HCT116 (cell line): ENCODE measurements at regions not wholly inside any gene's neighbourhood (a gene's known extent, or its start where the extent isn't known, plus 50 kb on each side); places are given as distances from the start of the nearest gene placed in this dataset.
"Not testable (repeated sequence)": the region's sequence is repeated elsewhere in the genome, so short reads cannot be mapped to it uniquely, and the experiment has no call there.

ENCODE experiments used
- ATAC-seq: fragments of 200-7000 bp; cut with Tn5 transposase; 2 replicates; pipeline ENCODE4 v1.9.1; 2020; ENCODE audit warnings: mild to moderate bottlenecking, moderate library complexity
- BruUV-seq: library from RNA; stranded (reverse); fragments of 400-500 nt; replicated peaks from 2 replicates; lab custom pipeline; 2021; lab: Mats Ljungman, UMichigan
- CTCF ChIA-PET: fragments of 300-600 bp; sonication (Branson Sonifier 250); formaldehyde crosslinking; loops from one replicate; lab custom pipeline; 2021; ENCODE audit warnings: antibody characterized with exemption; lab: Charles Lee
- POLR2A ChIA-PET: fragments of 300-600, 350-600 bp; sonication (Branson Sonifier 250); formaldehyde crosslinking; loops from one replicate; lab custom pipeline; 2021; ENCODE audit warnings: antibody characterized with exemption; lab: Charles Lee
- RAD21 ChIA-PET, 2 experiments: fragments of 300-600 bp; sonication (Branson Sonifier 250); formaldehyde crosslinking; loops; one replicate each; lab custom pipeline; 2023; ENCODE audit warnings: low total read pairs in 2 of 2; ENCODE audit not compliant: uncharacterized antibody in 2 of 2, unreplicated experiment in 2 of 2, low non-redundant PET in 1 of 2; lab: Charles Lee
- DNase-seq: peaks from one replicate; pipeline ENCODE4 v3.0.0-alpha.2; 2010; ENCODE audit warnings: low read depth, low spot score
- H2AFZ ChIP-seq: fragments of 200-600 bp; shearing (Covaris generic), sonication (generic); 2 replicates; pipeline ENCODE4 v1.6.1; 2017; ENCODE audit warnings: low read depth, mixed run types, mixed read lengths, antibody characterized with exemption, low read length; ENCODE audit not compliant: poor library complexity, severe bottlenecking
- H3K27ac ChIP-seq: 2 replicates; pipeline ENCODE4 v1.5.1; 2012; ENCODE audit warnings: low read depth, low read length
- H3K27me3 ChIP-seq: fragments of 200-600 bp; sonication (generic); 2 replicates; pipeline ENCODE4 v1.6.1; 2016; ENCODE audit warnings: mixed run types, low read length, mixed read lengths; ENCODE audit not compliant: insufficient read depth
- H3K36me3 ChIP-seq, 2 experiments: fragments of 200-500 bp in 1 of 2; fragments of 200-600 bp in 1 of 2; sonication (Bioruptor generic) in 1 of 2; sonication (generic) in 1 of 2; 2 replicates each; pipeline versions ENCODE4 v1.5.1 to v1.6.1; 2014 to 2016; ENCODE audit warnings: low read length in 2 of 2, inconsistent platforms in 1 of 2, mixed read lengths in 1 of 2, mixed run types in 1 of 2; ENCODE audit not compliant: insufficient read depth in 2 of 2, control insufficient read depth in 1 of 2
- H3K4me1 ChIP-seq, 2 experiments: fragments of 200-600 bp in 1 of 2; sonication (generic) in 1 of 2; 2 replicates each; pipeline versions ENCODE4 v1.5.1 to v1.6.1; 2012 to 2017; ENCODE audit warnings: low read length in 2 of 2, inconsistent platforms in 1 of 2, mild to moderate bottlenecking in 1 of 2, mixed read lengths in 1 of 2, mixed run types in 1 of 2, moderate library complexity in 1 of 2; ENCODE audit not compliant: insufficient read depth in 2 of 2, control insufficient read depth in 1 of 2
- H3K4me2 ChIP-seq: fragments of 200-600 bp; sonication (generic); 2 replicates; pipeline ENCODE4 v1.6.1; 2017; ENCODE audit warnings: mixed run types, low read length, mixed read lengths
- H3K4me3 ChIP-seq, 2 experiments: fragments of 200-600 bp in 1 of 2; sonication (generic) in 1 of 2; replicated peaks in 1 of 2; 2 replicates each; pipeline ENCODE4 v1.5.1; 2011 to 2016; ENCODE audit warnings: low read length in 2 of 2, control low read depth in 1 of 2, low read depth in 1 of 2, mild to moderate bottlenecking in 1 of 2, mixed read lengths in 1 of 2, mixed run types in 1 of 2
- H3K79me2 ChIP-seq: fragments of 200-600 bp; sonication (generic); 2 replicates; pipeline ENCODE4 v1.6.1; 2017; ENCODE audit warnings: mild to moderate bottlenecking, mixed run types, low read length, moderate library complexity, mixed read lengths; ENCODE audit not compliant: insufficient read depth
- H3K9ac ChIP-seq: fragments of 200-600 bp; sonication (generic); 2 replicates; pipeline ENCODE4 v1.6.1; 2016; ENCODE audit warnings: low read length, mixed read lengths
- H3K9me2 ChIP-seq: fragments of 200-600 bp; sonication (generic), shearing (Covaris generic); 2 replicates; pipeline ENCODE4 v1.6.1; 2017; ENCODE audit warnings: mixed run types, mild to moderate bottlenecking, moderate library complexity; ENCODE audit not compliant: insufficient read depth
- H3K9me3 ChIP-seq, 2 experiments: fragments of 200-500 bp in 1 of 2; fragments of 200-600 bp in 1 of 2; sonication (Bioruptor generic) in 1 of 2; sonication (generic) in 1 of 2; 2 replicates each; pipeline ENCODE4 v1.6.1; 2014 to 2017; ENCODE audit warnings: low read length in 2 of 2, mixed read lengths in 2 of 2, inconsistent platforms in 1 of 2, low read depth in 1 of 2, mild to moderate bottlenecking in 1 of 2, mixed run types in 1 of 2, moderate library complexity in 1 of 2; ENCODE audit not compliant: control insufficient read depth in 1 of 2, insufficient read depth in 1 of 2
- H4K20me1 ChIP-seq: fragments of 200-600 bp; sonication (generic), shearing (Covaris generic); 2 replicates; pipeline ENCODE4 v1.6.1; 2017; ENCODE audit warnings: mixed run types, mild to moderate bottlenecking, moderate library complexity; ENCODE audit not compliant: insufficient read depth
- ATF3 ChIP-seq: IDR thresholded peaks from 2 replicates; pipeline ENCODE4 v1.6.1; 2012
- CEBPB ChIP-seq: IDR thresholded peaks from 2 replicates; pipeline ENCODE4 v1.6.1; 2012; ENCODE audit warnings: low read depth
- CTCF ChIP-seq, 3 experiments: fragments of 200-600 bp in 1 of 3; sonication (generic) in 1 of 3; IDR thresholded peaks in 2 of 3; conservative IDR thresholded peaks in 1 of 3; 2 replicates each; pipeline ENCODE4 v1.5.1; 2012 to 2017; ENCODE audit warnings: low read depth in 2 of 3, low read length in 2 of 3, antibody characterized with exemption in 1 of 3, borderline replicate concordance in 1 of 3, control low read depth in 1 of 3, mild to moderate bottlenecking in 1 of 3, mixed read lengths in 1 of 3, mixed run types in 1 of 3, moderate library complexity in 1 of 3; ENCODE audit not compliant: insufficient read depth in 1 of 3
- EGR1 ChIP-seq: IDR thresholded peaks from 2 replicates; pipeline ENCODE4 v1.6.1; 2012; ENCODE audit warnings: low read depth
- ELF1 ChIP-seq: IDR thresholded peaks from 2 replicates; pipeline ENCODE4 v1.6.1; 2012; ENCODE audit warnings: low read depth, borderline replicate concordance
- EZH2 ChIP-seq: fragments of 200-600 bp; sonication (generic); IDR thresholded peaks from 2 replicates; pipeline ENCODE4 v1.6.1; 2017; ENCODE audit warnings: antibody characterized with exemption, mixed run types
- EZH2phosphoT487 ChIP-seq: fragments of 200-600 bp; IDR thresholded peaks from 2 replicates; pipeline ENCODE4 v1.6.1; 2018; ENCODE audit warnings: antibody characterized with exemption, borderline replicate concordance
- JUND ChIP-seq: IDR thresholded peaks from 2 replicates; pipeline ENCODE4 v1.6.1; 2012
- MAX ChIP-seq: IDR thresholded peaks from 2 replicates; pipeline ENCODE4 v1.6.1; 2012
- POLR2A ChIP-seq: IDR thresholded peaks from 2 replicates; pipeline ENCODE4 v1.7.0; 2011; ENCODE audit warnings: borderline replicate concordance; ENCODE audit not compliant: insufficient read depth, insufficient read length; ENCODE audit errors: extremely low read depth
- SIN3A ChIP-seq: IDR thresholded peaks from 2 replicates; pipeline ENCODE4 v1.6.1; 2012; ENCODE audit warnings: low read depth
- SP1 ChIP-seq: IDR thresholded peaks from 2 replicates; pipeline ENCODE4 v1.6.1; 2012; ENCODE audit warnings: low read depth
- SRF ChIP-seq: IDR thresholded peaks from 2 replicates; pipeline ENCODE4 v1.6.1; 2012; ENCODE audit warnings: low read depth
- TCF7L2 ChIP-seq: IDR thresholded peaks from 2 replicates; pipeline ENCODE4 v1.7.0; 2011; ENCODE audit warnings: borderline replicate concordance, inconsistent platforms; ENCODE audit not compliant: insufficient read depth, insufficient read length; ENCODE audit errors: extremely low read depth
- ZBTB33 ChIP-seq: IDR thresholded peaks from 2 replicates; pipeline ENCODE4 v1.6.1; 2011; ENCODE audit warnings: mild to moderate bottlenecking, low read length, moderate library complexity; ENCODE audit not compliant: insufficient replicate concordance; ENCODE audit errors: extremely low read depth
- ZFX ChIP-seq: fragments of 450-650 bp; IDR thresholded peaks from 2 replicates; pipeline ENCODE4 v1.6.1; 2017
- intact Hi-C: fragments of 100-400 bp; cut with micrococcal nuclease; formaldehyde crosslinking; loops from 2 replicates; pipeline ENCODE4 v1.10.0; 2022

- H3K9ac ChIP-seq, H3K9me3 ChIP-seq, H3K9me2 ChIP-seq, H3K4me2 ChIP-seq, H3K27ac ChIP-seq, H3K79me2 ChIP-seq, BruUV-seq, DNase-seq, H3K4me3 ChIP-seq, H4K20me1 ChIP-seq, H3K27me3 ChIP-seq, H2AFZ ChIP-seq, POLR2A ChIA-PET, H3K36me3 ChIP-seq, RAD21 ChIA-PET, intact Hi-C loops, CTCF ChIA-PET, ATAC-seq, H3K4me1 ChIP-seq: not testable (repeated sequence)
These were observed 211.8 kb downstream of the BTBD3 start for GRCh38 chr20:12129532-12129931.

- H3K4me1 ChIP-seq: no peaks in the 10 kb centered on the region
- no peaks in the 10 kb centered on the region for H3K9me2 ChIP-seq
- H3K9ac ChIP-seq: no peak overlapping the region
- H3K9me3 ChIP-seq: peaks cover 0 to 3% of the 10 kb centered on the region in 2 experiments; a peak in 1 of 4 replicates
- no peak for DNase-seq
- H2AFZ ChIP-seq: no peak overlapping the region
- ATAC-seq: no peak
- H3K4me3 ChIP-seq: no peak overlapping the region
- RAD21 ChIA-PET: no interaction called here
- H3K79me2 ChIP-seq: no peaks in the 10 kb centered on the region
- no peak overlapping the region for H3K27ac ChIP-seq
- H3K27me3 ChIP-seq: no peaks in the 10 kb centered on the region
- no peak overlapping the region for H3K4me2 ChIP-seq
- CTCF ChIA-PET: no interaction called here
- no TSS peak for BruUV-seq
- POLR2A ChIA-PET: no interaction called here
- no peaks in the 10 kb centered on the region for H3K36me3 ChIP-seq
- intact Hi-C loops: no loop called here
- no peaks in the 10 kb centered on the region for H4K20me1 ChIP-seq
- TF ChIP-seq CEBPB (no peak), JUND (no peak), EZH2 (no peak), CTCF (IDR thresholded peaks at IDR 0.05 in 2 of 3, conservative IDR thresholded peaks at IDR 0.05 in 1 of 3; ENCODE audit: borderline replicate concordance in 1 of 3, insufficient read depth in 1 of 3, low read depth in 2 of 3, low read length in 2 of 3) (no peak), EGR1 (no peak), MAX (no peak), ZFX (no peak), SP1 (no peak), TCF7L2 (no peak), EZH2phosphoT487 (no peak), ATF3 (no peak), SRF (no peak), SIN3A (no peak), POLR2A (no peak), ELF1 (no peak), ZBTB33 (no peak)
- TF ChIP-seq, all 23 proteins: peak for 0
These were observed 213.1 kb downstream of the BTBD3 start for GRCh38 chr20:12130781-12131180.
